Fibroblast of pulmonary artery (primary cell): ENCODE measurements at regions not wholly inside any gene's neighbourhood (a gene's known extent, or its start where the extent isn't known, plus 50 kb on each side); places are given as distances from the start of the nearest gene placed in this dataset.

ENCODE experiments used
- DNase-seq: peaks from one replicate; pipeline ENCODE4 v3.0.0-alpha.2; 2010; ENCODE audit warnings: low read depth
- H3K4me3 ChIP-seq: replicated peaks from 2 replicates; pipeline ENCODE4 v1.5.1; 2011; ENCODE audit warnings: low read depth, mild to moderate bottlenecking, control low read depth, low read length, moderate library complexity
- TF ChIP-seq, protein P1 (sequence below): IDR thresholded peaks from 2 replicates; pipeline ENCODE4 v1.5.1; 2011; ENCODE audit warnings: mild to moderate bottlenecking, control low read depth, low read length, inconsistent platforms; ENCODE audit errors: missing control alignments

- no peak overlapping the region for H3K4me3 ChIP-seq
- TF ChIP-seq, protein P1, sequence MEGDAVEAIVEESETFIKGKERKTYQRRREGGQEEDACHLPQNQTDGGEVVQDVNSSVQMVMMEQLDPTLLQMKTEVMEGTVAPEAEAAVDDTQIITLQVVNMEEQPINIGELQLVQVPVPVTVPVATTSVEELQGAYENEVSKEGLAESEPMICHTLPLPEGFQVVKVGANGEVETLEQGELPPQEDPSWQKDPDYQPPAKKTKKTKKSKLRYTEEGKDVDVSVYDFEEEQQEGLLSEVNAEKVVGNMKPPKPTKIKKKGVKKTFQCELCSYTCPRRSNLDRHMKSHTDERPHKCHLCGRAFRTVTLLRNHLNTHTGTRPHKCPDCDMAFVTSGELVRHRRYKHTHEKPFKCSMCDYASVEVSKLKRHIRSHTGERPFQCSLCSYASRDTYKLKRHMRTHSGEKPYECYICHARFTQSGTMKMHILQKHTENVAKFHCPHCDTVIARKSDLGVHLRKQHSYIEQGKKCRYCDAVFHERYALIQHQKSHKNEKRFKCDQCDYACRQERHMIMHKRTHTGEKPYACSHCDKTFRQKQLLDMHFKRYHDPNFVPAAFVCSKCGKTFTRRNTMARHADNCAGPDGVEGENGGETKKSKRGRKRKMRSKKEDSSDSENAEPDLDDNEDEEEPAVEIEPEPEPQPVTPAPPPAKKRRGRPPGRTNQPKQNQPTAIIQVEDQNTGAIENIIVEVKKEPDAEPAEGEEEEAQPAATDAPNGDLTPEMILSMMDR, result no peak
- no peak for DNase-seq
Observed at GRCh38 chrX:118167361-118167760, 50.8 kb upstream of the KLHL13 start.

- no peak for DNase-seq
- TF ChIP-seq, protein P1, result no peak
- no peak overlapping the region for H3K4me3 ChIP-seq
Observed at GRCh38 chrX:118171356-118171755, 54.7 kb upstream of the KLHL13 start.

DNA sequence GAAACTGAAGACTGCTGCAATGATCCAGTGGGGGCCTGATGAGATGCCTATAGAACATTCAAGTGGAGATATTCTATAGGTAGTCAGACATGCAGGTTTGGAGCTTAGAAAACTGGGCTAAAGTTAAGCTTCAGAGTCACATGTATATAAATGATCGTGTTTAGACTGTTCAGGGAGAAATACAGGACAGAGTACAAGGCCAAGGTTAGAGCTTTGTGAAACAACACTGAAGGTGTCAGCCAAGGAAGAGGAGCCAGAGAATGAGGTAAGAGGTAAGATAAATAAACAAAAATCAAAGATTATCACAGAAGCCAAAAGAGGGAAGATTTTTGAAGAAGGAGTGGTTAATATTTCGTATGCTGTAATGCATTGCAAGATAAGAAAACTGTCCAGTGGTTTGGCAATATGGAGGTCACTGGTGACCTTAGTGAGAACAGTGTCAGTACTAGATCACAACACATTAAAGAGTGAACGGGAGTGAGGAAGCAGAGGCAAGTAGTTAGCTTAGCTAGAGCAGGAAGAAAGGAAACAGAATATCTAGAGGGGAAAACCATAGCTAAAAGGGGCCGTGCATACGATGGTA is 58.0 kb upstream of the KLHL13 start:
- DNase-seq, result no peak
- no peak overlapping the region for H3K4me3 ChIP-seq
- TF ChIP-seq, protein P1, result no peak

- DNase-seq, result no peak
- TF ChIP-seq, protein P1, result no peak
- no peak overlapping the region for H3K4me3 ChIP-seq
Observed at GRCh38 chrX:118177708-118178107, 61.1 kb upstream of the KLHL13 start.

DNA sequence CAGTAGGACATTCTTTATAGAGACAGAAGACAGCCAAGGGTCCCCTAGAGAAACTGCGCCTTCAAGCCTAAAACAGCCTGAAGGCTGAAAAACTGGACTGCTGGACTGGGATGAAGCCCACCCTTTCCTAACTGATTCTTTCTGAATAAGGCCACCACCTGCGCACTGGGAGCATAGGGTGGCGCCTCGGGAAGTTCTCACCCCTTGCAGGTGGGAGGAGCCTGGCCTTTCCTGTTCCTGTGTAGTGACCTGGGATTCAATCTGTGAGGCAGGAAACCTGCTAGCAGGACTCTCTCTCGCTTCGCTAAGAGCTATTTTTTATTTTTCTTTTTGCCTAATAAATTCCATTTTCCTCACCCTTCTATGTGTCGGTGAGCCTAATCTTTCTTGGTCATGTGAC is 61.8 kb upstream of the KLHL13 start:
- TF ChIP-seq, protein P1, result no peak
- H3K4me3 ChIP-seq, result no peak overlapping the region
- no peak for DNase-seq

GRCh38 chrX:118179161-118179560 is 62.6 kb upstream of the KLHL13 start:
- DNase-seq, result peak; percentile 1
- TF ChIP-seq, protein P1, result no peak
- no peak overlapping the region for H3K4me3 ChIP-seq

- no peak overlapping the region for H3K4me3 ChIP-seq
- DNase-seq, result no peak
- TF ChIP-seq, protein P1, result no peak
Observed at GRCh38 chrX:118179718-118180117, 63.1 kb upstream of the KLHL13 start.
